GM12874 (cell line): ENCODE measurements at regions not wholly inside any gene's neighbourhood (a gene's known extent, or its start where the extent isn't known, plus 50 kb on each side); places are given as distances from the start of the nearest gene placed in this dataset.

Source experiments
- TF ChIP-seq, protein P1 (sequence below): IDR thresholded peaks from 2 replicates; pipeline ENCODE4 v1.5.1; 2011; ENCODE audit warnings: low read depth, mild to moderate bottlenecking, control low read depth, low read length, moderate library complexity; ENCODE audit not compliant: insufficient read depth

DNA sequence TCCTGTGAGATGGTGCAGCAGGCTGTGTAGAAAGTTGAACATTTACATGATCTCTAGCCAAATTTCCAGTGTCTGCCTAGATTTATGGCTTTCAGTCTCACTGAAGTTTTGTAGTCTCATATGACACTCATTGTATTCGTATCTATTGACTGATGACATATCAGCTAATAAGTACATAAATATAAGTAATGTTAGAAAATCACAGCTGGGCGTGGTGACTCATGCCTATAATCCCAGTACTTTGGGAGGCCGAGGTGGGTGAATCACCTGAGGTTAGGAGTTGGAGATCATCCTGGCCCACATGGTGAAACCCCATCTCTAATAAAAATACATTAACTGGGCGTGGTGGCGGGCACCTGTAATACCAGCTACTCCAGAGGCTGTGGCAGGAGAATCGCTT, 54.7 kb upstream of the HTR2A start:
- TF ChIP-seq, protein P1, sequence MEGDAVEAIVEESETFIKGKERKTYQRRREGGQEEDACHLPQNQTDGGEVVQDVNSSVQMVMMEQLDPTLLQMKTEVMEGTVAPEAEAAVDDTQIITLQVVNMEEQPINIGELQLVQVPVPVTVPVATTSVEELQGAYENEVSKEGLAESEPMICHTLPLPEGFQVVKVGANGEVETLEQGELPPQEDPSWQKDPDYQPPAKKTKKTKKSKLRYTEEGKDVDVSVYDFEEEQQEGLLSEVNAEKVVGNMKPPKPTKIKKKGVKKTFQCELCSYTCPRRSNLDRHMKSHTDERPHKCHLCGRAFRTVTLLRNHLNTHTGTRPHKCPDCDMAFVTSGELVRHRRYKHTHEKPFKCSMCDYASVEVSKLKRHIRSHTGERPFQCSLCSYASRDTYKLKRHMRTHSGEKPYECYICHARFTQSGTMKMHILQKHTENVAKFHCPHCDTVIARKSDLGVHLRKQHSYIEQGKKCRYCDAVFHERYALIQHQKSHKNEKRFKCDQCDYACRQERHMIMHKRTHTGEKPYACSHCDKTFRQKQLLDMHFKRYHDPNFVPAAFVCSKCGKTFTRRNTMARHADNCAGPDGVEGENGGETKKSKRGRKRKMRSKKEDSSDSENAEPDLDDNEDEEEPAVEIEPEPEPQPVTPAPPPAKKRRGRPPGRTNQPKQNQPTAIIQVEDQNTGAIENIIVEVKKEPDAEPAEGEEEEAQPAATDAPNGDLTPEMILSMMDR, result no peak

DNA sequence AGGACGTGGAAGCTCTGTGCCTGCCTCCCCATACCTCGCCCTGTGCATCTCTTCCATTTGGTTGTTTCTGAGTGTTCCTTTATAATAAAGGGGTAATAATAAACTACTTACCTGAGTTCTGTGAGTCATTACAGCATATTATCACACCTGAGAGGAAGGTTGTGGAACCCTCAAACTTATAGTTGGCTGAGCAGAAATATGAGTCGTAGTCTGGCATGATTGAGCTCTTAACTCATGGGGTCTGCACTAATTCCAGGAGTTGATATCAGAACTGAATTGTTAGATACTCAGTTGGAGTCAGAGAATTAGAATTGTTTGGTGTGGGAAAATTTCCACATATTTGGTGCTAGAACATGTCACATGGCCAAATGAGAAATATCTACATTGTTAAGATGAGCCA, 52.4 kb upstream of the HTR2A start:
- TF ChIP-seq, protein P1, result no peak

DNA sequence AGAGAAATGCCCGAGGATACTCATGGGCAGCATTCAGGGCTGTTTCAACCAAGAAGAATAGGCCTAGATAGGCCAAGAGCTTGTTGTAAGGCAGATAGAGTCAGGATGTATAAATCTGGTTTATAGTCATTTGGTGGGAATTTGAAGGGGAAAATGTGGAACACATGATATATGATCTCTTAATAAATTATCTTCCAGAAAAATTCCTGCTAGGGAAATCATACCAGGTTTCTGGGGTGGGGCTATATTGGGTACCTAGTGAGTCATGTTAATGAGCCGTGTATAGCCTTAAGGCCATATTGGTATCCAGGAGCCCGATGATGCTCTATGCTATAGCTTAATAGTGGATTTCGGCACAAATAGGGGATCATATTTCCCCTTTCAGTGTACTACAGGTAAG, 51.5 kb upstream of the HTR2A start:
- TF ChIP-seq, protein P1, result no peak

DNA sequence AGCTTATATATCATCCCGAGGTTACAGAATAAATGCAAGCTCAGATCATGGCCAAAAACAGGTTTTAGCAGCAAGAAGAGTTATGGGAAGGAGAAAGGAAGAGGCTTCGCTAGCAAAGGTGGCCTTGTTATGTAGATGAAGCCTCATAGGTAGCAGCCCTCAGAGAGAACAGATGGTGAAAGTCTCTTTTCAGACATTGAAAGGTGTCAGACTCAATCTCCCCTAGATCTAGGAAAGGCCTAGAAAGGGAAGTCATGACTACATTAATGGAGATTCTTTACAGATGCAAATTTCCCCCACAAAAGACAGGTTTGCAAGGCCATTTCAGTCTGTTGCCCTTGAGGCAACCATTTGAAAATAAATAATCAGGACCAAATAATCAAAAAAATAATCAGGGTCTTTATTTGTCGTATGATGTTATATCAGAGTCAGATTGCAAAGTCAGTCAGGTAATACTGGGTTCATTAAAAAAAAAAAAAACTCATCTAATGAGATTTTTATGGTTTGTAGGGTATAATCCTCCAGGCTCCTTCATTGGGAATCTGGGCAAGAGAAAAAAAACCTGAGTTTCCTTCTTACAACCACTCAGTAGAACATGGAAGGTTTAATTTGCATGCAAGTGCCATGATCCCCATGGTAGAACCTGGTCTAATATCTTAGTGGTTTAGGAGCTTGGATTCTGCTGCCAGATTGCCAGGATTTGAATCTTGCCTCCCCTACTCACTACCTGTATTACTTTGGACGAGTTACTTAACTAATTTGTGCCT, 50.8 kb upstream of the HTR2A start:
- TF ChIP-seq, protein P1, result no peak
